Renal cortex interstitium (tissue), 11 donors: ENCODE measurements at regions not wholly inside any gene's neighbourhood (a gene's known extent, or its start where the extent isn't known, plus 50 kb on each side); places are given as distances from the start of the nearest gene placed in this dataset.

Experiments used
- DNase-seq, 11 donors: peaks; one replicate each; pipeline ENCODE4 v3.0.0-alpha.2; 2013; ENCODE audit warnings: low read depth in 9 of 11, low spot score in 4 of 11; ENCODE audit errors: extremely low read depth in 1 of 11

DNA sequence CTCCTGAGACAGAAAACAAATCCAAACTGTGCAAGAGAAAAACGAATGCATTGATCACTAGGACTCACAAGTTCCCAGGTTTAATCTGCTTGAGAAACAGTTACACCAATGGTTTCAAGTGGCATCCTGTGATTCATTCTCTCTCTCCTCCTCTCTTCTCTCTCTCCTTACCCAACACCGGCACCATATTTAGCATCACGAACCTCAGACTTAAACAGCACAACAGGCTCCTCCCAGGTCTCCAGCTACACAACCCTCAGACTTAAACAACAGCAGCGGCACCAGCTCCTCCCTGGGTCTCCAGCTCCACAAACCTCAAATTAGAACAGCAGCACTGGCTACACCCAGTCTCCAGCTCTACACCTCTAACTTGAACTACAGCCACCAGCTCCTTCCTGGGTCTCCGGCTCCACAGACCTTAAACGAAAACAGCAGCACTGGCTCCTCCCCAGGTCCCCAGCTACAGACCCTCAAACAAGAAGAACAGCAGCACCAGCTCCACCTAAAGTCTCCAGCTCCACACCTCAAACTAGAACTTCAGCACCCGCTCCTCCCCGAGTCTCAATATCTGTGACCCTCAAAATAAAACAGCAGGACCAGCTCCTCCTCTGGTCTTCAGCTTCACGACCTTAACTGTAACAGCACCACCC lies 355.9 kb downstream of the PREX1 start:
- DNase-seq, result no peak

DNA sequence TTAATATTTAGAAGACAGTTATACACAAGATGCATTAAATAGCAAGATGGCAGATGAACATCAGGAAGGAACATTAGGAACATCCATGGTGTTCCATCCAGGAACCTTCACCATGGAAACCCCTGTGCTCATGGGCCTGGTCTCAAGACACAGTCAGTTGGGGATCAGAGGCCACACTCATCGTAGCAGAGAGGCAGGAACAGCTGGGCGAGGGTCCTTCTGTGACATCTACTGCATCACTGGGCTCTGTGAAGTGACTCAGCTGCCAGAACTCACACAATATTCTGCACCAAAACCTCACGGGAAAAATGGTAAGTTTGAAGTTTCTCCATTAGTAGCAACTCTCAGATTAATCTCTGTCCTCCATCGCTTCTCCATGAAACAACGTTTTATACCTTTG lies 356.6 kb downstream of the PREX1 start:
- no peak for DNase-seq

DNA sequence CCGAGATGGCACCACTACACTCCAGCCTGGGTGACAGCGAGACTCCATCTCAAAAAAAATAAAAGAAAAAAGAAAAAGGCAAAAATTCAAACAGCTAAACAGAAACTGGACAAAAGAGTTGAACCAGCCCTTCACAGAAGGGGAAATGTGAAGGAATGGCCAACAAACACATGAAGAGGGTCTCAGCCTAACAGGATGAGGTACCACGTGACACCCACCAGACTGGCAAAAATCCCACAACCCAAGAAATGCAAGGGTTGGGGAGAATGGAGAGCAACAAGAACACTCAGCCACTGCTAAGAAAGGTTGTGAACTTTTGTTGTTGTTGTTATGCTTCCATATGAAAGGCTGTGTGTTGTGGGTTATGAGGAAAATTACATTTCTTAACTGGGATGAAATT lies 357.7 kb downstream of the PREX1 start:
- DNase-seq, result no peak

DNA sequence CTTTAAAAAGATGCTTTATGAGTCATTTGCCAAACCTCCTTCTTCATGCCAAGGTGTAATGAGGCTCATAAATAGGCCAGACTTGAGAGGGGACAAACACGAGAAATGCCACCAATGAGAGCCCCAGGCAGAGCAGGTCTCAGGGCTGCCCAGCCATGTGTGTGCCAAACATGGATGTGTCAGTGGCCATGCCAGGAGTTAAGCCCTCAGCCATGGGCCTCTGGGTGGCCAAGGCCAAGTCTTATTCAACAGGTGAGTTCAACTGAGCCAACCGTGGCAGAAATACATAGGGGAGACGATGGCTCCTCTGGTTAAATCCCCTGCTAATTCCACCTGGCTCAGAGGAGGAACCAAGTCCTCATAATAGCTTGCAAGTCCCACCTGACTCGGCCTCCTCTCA lies 358.8 kb downstream of the PREX1 start:
- no peak for DNase-seq

DNA sequence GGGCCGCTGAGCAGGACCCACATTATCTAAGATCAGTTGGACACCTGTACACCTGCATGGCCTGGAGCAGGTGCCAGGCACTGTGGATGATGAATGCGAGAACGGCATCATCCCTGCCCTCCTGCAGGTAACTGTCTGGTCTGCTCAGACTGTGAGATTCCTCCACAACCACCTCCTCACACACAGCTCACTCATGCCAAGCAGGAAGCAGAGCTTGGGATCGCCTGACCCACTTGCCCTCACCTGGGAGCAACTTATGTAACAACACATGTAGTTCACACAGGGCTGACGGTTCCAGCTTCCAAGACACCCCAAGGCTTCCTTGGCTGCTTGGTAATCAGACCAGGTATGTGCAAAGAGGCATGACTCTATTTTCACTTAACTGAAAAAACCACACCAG lies 359.2 kb downstream of the PREX1 start:
- no peak for DNase-seq

DNA sequence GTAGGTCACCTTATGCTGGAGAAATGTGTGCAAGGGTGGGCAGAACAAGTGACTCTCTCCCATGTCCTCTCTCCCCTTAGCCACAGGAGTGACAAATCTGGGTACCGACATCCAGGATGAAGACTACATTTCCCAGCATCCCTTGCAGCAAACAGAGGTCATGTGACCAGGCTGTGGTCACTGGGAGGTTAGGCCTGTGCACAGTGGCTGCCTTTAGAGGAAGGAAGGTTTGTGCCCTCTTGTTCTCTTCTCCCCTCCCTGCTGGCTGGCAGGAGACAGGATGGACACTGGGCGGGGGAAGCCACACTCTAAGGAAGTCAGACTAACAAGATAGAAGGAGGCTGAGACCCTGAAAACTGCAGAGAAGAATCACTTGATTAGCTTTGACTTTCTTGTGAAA lies 360.2 kb downstream of the PREX1 start:
- no peak for DNase-seq

DNA sequence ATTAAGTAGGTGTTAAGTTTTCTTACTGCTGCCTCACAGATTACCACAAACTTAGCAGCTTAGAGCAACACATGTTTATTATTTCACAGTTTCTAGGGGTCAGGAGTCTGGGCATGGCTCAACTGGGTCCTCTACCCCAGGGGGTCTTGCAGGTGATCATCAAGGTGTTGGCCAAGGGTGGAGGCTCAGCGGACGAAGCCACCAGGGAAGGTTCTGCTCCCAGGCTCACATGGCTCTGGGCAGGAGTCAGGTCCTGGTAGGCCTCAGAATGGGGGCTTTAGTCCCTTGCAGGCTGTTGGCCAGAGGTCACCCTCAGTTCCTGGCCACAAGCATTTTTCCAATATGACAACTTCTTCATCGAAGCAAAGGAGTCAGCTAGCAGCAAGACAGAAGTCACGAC lies 362.5 kb downstream of the PREX1 start:
- DNase-seq, result no peak

DNA sequence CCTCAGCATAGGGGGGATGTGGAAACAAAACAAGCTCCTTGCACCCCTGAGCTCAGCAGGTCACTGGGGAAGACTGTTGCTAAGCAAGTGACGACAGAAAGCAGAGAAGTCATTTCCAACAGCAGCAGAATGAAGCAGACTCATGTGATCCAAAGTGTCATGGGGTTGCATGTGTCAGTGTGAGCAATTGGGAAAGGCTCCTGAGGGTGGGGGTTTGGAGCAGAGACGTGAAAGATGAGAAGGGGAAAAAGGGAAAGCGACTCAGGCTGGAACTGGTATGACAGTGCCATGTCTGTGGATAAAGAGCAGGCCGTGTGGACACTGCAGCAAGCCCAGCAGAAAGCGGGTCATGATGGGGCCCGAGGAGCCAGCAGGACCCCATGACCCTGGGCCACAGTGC lies 363.9 kb downstream of the PREX1 start:
- DNase-seq, result no peak

DNA sequence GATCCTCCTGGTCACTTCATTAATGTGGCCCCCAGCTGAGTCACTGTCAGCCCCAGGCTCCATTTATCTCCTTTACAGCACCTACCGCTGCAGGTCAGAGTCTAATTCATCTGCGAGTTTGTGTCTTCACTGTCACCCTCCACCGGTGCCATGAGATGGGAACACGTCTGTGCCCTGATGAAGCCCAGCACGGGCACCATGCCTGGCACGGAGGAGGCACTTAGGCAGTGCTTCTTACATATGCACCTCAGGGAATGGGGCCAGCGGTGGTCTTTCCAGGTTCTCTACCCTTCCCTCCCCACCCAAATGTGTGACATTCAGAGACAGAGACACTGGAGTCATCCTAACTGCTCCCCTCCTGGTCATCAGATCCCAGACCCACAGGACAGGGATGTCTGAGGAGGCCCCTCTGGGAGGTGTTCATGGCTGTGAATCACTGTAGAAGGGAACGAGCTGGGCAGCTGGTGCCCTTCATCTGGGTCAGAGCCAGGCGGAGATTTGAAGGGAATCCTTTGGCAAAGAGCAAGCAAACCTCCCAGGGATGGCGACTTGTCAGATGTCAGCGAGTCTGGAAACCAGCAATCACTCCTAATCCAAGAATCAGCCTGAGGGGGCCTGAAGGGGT lies 364.6 kb downstream of the PREX1 start:
- DNase-seq, result no peak

DNA sequence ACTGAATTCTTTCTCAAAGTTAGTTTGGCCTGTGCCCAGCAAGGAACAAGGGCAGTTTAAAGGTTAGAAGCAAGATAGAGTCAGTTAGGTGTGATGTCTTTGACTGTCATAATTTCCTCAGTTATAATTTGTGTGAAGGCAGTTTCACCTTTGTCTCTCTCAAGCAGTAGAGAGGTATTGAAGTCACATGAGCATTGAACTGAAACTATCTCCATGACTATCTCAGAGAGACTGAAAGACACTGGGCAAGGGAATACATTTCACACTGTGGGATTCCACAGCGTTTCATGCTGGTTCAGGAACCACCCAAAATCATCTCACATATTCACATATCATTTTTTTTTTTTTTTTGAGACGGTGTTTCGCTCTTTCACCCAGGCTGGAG lies 366.1 kb downstream of the PREX1 start:
- DNase-seq, result no peak

DNA sequence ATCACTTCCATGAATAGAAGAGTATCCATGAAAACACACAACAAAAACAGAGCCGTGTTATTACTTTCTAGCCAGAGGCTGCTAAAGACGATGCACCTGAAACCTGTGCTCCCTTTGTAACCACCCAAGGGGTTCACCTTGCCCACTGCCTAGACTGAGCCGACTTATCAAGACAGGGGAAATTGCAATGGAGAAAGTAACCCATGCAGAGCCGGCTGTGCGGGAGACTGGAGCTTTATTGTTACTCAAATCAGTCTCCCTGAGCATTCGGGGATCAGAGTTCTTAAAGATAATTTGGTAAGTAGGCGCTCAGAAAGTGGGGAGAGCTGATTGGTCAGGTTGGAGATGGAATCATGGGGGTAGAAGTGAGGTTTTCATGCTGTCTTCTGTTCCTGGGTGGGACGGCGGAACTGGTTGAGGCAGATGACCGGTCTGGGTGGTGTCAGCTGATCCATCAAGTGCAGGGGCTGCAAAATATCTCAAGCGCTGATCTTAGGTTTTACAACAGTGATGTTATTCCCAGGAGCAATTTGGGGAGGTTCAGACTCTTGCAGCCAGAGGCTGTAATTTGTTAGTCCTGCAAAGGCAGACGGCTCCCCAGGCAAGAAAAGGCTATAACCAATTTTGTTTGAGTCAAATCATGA lies 366.6 kb downstream of the PREX1 start:
- DNase-seq, result no peak

DNA sequence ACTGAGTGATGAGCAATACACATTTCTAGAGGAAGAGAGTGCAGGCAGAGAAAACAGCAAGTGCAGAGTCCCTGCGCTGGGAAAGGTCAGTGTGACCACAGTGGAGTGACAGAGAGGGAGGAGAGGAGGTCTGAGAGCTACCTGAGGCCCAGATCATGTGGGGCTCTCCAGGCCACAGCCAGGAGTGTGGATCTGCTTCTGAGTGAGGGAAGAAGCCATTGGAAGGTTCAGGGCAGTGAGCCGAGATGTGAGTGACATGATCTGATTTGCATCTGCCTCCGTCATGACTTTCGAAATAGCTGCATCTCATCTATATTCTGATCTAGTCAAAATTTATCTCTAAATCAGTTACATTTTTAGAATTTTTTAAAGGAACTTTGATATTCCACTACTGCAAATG lies 367.1 kb downstream of the PREX1 start:
- no peak for DNase-seq

DNA sequence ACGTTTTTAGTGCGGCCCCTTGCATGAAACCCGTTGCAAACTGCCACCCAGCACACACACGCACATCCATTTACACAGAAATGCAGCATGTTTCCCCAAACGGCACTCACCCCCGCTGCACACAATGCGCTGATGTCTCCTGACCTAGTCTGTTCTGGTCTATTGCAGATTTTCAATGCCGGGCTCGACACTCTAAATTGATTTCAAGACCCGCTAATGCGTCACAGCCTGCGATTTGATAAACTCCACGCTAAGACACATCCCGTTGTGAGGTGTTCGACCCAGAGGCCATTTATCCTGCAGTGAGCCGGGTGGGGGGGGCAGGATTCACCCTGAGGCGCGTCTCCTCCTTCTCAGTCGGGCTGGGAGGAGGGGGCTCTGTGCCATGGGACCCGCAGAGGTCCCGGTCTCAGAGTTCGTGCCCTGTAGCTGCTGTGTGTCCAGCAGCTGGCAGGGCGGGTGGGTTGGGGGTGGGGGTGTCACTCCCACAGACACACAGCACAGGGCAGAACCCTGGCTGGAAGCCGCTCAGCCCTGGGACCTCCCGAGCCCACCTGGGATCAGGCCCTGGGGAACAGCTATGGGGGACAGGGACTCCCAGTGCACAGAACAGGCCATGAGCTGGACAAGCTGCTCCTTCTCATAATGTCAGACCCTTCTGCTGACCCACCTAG lies 367.9 kb downstream of the PREX1 start:
- DNase-seq, result no peak

DNA sequence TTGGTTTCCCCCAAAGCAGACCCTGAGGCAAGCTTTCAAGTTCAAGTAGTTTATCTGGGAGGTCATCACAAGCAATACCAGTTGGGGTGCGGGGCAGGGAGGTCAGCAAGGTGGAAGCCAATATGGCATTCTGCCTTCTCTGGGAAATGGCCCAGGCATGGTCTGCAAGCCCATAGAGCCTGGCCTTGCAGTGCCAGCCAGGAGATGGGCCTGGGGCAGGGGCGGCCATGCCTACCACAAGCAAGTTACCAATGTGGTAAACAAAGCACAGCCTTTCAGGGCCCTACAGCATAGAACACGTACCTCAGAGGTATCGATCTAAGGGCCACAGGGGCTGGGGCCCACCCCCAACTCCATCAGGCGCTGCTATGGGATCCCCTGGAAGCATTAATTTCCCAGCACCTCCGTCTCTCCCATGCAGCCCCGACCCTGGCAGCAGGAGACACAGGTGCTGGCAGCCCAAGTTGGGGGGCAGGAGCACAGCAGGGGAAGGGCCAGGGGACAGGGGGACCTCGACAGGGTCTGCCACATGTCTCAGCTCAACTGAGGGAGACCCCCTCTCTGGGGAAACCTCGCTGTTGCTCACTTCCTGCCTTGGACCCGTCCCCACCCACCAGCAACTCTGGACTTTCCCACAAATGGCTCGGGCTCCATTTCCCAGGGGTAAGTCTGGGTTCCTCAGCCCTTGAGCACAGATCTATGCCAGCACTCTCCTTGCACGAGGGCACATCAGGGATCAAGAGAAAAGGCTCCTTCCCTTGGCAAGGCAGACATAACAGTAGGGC lies 369.0 kb downstream of the PREX1 start:
- no peak for DNase-seq

DNA sequence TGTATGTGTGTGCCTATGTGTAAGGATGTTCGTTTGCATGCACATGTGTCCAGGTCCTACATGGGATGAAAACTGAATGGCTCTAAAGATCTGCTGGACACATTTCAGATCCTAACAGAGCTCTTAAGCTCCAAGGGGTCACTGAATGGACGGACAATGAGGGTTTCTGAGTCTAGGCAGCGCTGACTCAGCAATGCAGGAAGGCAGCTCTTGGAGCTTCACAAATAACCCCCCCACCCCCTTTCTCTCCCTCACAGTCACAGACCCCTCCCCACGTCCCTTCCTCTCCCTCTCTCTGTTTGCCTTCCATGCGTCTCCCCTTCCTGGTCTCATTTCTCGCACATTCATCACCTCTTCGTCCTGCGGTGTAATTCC lies 369.8 kb downstream of the PREX1 start:
- DNase-seq, result no peak

DNA sequence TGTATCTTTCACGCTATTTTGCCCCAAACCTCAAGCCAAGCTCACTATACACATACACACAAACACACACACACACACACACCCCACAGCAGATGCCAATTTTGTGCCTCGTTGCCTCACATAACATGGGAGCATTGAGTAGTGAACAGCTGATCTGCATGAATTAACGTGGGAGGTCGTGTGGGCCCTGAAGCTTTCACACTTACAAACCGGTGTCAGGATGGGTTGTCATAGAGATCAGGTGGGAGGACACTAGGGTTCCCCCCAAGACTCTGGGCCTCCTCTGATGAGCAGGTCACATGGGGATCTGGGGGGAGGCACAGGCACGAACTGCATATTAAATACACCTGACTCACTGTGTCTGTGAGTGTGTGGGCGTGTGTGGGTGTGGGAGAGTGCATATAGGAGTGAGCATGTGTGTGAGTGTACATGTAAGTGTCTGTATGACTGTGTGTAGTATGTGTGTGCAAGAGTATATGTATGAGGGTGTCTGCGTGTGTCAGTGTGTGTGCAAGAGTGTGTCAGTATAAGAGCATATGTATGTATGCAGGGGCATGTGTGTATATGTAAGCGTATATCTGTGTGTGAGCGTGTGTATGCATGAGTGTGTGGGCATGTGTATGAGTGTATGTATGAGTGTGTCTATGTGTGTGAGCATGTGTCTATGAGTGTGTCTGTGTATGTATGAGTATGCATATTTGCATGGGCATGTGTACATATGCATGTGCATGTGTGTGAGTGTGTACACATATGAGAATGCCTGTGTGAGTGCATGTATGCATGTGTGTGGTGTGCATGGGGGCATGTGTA lies 370.4 kb downstream of the PREX1 start:
- DNase-seq, result no peak

DNA sequence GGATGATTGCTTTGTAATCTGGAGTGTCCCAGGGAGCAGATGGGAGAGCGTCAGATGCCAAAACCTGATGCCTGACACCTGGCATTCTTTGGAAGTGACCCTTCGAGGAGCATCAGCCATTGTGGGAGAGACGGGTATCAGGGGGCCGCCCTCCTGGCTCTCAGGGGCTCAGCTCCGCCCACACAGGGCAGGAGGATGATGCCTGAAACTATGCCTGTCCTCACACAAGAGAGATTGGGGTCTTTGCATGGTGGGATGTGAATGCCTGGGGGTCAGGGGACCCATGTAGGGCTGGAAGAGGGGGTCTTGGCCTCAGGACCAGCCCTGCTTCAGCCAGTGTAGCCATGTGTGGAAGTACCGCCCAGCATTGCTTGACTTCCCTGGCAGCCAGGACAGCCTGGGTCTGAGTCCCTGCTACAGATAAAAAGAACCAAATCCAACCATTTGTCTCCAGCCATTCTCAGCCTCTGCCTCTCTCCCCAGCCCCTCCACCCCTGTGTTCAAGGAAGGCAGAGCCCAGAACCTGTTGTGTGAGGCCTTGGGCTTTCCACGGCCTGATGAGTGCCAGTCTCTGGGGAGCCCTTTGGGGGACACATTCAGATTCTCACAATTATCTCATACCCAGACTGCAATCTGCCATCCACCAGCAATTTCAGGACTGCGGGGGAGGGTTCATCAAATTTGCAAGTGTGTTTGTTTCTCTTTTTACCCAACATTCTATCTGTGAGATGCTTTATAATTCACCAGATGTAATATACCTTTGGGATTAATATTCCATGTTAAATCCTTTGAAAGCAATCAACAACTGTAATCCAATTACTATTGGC lies 371.2 kb downstream of the PREX1 start:
- no peak for DNase-seq
